Dermis microvascular lymphatic vessel endothelial cell (primary cell): ENCODE measurements at regions not wholly inside any gene's neighbourhood (a gene's known extent, or its start where the extent isn't known, plus 50 kb on each side); places are given as distances from the start of the nearest gene placed in this dataset.
"Not testable (repeated sequence)": the region's sequence is repeated elsewhere in the genome, so short reads cannot be mapped to it uniquely, and the experiment has no call there.

Experiments
- DNase-seq, 2 donors: peaks; one replicate each; pipeline versions ENCODE4 v3.0.0 to v3.0.0-alpha.2; 2010; ENCODE audit warnings: low read depth in 2 of 2

- DNase-seq: no peak
Measured at GRCh38 chr7:4523219-4523618, 158.9 kb upstream of the FOXK1 start.

GRCh38 chr7:4523873-4524272 is 158.2 kb upstream of the FOXK1 start:
- DNase-seq: no peak

GRCh38 chr7:4525884-4526283 is 156.2 kb upstream of the FOXK1 start:
- no peak for DNase-seq

GRCh38 chr7:4527988-4528636 is 154.0 kb upstream of the FOXK1 start:
- DNase-seq: no peak

GRCh38 chr7:4531236-4531635 is 150.9 kb upstream of the FOXK1 start:
- DNase-seq: no peak

GRCh38 chr7:4533339-4533738 is 148.8 kb upstream of the FOXK1 start:
- not testable (repeated sequence) for DNase-seq

- no peak for DNase-seq
Measured at GRCh38 chr7:4549681-4550080, 132.4 kb upstream of the FOXK1 start.

GRCh38 chr7:4550117-4550516 is 132.0 kb upstream of the FOXK1 start:
- DNase-seq: no peak

- DNase-seq: no peak
Measured at GRCh38 chr7:4552985-4553384, 129.1 kb upstream of the FOXK1 start.

- DNase-seq: no peak
Measured at GRCh38 chr7:4556868-4557793, 125.0 kb upstream of the FOXK1 start.

GRCh38 chr7:4561795-4562194 is 120.3 kb upstream of the FOXK1 start:
- DNase-seq: no peak

- DNase-seq: no peak
Measured at GRCh38 chr7:4566714-4567113, 115.4 kb upstream of the FOXK1 start.

- no peak for DNase-seq
Measured at GRCh38 chr7:4574851-4575250, 107.2 kb upstream of the FOXK1 start.

GRCh38 chr7:4575254-4575653 is 106.8 kb upstream of the FOXK1 start:
- no peak for DNase-seq

GRCh38 chr7:4602905-4603842 is 78.9 kb upstream of the FOXK1 start:
- DNase-seq: no peak

GRCh38 chr7:4603843-4604231 is 78.3 kb upstream of the FOXK1 start:
- DNase-seq: no peak

- no peak for DNase-seq
Measured at GRCh38 chr7:4604456-4604940, 77.6 kb upstream of the FOXK1 start.

- DNase-seq: no peak
Measured at GRCh38 chr7:4606797-4607196, 75.3 kb upstream of the FOXK1 start.

- no peak for DNase-seq
Measured at GRCh38 chr7:4607311-4607729, 74.8 kb upstream of the FOXK1 start.

GRCh38 chr7:4609576-4609975 is 72.5 kb upstream of the FOXK1 start:
- not testable (repeated sequence) for DNase-seq

- DNase-seq: peak; percentile 66 to 74
Measured at GRCh38 chr7:4610768-4611467, 71.2 kb upstream of the FOXK1 start.
